Superior temporal gyrus (tissue), 1 donor: ENCODE measurements at regions not wholly inside any gene's neighbourhood (a gene's known extent, or its start where the extent isn't known, plus 50 kb on each side); places are given as distances from the start of the nearest gene placed in this dataset.

Experiments
- DNase-seq: peaks from one replicate; pipeline ENCODE4 v3.0.0-alpha.2; 2016; ENCODE audit errors: extremely low spot score

DNA sequence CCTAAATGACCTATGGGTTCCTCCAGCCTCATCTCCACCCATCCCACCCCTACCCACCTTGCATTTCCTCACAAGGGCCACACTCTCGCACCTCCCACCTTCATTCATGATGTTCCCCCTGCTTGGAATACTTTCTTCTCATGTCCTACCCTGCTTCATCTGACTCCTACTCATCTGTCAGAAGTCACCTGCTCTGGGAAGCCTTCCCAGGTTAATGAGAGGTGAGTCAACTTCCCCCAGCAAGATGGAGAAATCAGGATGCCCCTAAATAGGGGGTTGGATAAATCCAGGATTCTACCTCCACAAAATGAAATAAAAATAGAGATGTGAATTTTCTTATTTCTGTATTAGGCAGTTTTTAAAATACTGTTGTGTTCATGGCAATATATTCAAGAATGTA is 51.0 kb upstream of the WSB1 start:
- DNase-seq = no peak

DNA sequence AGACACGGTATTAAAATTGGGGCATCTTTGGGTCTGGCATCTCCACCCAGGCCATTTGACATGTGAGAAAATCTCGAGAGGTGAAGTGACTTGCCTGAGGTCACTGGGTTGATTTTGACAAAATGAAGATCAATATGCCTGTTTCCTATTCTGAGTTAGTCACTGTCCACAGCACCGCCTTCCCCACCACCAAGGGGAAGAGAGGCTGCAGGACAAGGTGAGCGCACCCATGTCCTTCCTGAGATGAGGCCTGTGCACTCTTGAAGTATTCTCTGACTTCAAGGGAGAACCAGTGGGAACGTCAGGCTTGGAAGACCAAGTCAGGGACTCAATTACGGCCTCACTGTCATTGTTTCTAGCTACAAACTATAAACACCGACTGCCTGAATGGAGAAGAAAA is 49.9 kb upstream of the WSB1 start:
- no peak for DNase-seq
